ENCODE measurements at regions not wholly inside any gene's neighbourhood (a gene's known extent, or its start where the extent isn't known, plus 50 kb on each side); places are given as distances from the start of the nearest gene placed in this dataset.

GRCh38 chr21:27700974-27701614 is 734.2 kb upstream of the ADAMTS5 start:
- DNase-seq (ENCODE audit: low read depth in 2 of 2) = peak; percentile 24 to 32

DNA sequence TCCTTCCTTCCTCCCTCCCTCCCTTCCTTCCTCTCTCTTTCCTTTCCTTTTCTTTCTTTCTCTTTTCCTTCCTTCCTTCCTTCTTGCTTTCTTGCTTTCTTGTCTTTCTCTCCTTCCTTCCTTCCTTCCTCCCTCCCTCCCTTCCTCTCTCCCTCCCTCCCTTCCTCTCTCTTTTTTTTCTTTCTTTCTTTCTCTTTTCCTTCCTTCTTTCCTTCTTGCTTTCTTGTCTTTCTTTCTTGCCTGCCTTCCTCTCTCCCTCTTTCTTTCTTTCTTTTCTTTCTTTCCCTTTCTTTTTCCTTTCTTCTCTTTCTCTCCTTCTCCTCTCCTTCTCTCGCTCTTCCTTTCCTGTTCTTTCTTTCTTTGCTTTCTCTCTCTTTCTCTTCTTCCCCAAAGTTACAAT is 728.4 kb upstream of the ADAMTS5 start:
- no peak for DNase-seq (ENCODE audit: low read depth in 2 of 2)

- DNase-seq (ENCODE audit: low read depth in 2 of 2) = no peak
Observed at GRCh38 chr21:27694667-27695066, 727.8 kb upstream of the ADAMTS5 start.

DNA sequence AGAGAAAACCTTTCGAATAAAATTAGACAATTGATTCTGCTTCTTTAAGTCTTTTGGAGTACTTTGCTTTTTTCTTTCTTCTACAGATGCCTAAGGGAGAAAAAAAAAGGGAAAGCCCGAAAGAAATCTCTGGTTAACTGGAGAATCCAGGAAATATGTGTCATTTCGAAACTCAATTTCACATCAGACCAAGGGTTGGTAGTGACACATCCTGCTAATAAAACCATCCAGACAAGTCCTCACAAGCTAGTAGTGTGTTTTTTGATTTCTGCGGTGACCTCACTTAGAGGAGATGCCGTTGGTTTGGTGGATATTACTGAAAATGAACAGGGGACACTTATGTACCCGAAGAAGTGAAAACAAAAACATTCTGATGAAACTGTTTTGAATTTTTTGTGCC is 726.5 kb upstream of the ADAMTS5 start:
- no peak for DNase-seq (ENCODE audit: low read depth in 2 of 2)

- no peak for DNase-seq (ENCODE audit: low read depth in 2 of 2)
Observed at GRCh38 chr21:27691516-27691915, 724.6 kb upstream of the ADAMTS5 start.

DNA sequence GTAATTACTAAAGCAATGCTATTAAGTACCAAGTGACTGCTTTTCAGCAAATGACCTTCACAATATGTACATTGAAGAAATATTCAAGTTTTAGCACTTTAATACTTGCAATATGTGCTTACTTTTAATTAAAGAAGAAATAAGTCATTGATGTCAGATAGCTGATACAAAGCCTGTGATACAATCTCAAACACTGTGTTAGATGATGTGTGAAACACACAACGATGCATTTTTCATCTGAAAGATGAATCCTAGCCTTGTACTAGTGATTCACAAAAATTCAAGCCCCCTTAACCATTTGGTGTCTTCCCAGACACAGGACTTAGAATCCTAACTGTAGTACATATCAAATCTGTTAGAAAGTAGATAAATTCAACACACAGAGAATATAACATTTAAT is 724.1 kb upstream of the ADAMTS5 start:
- DNase-seq (ENCODE audit: low read depth in 2 of 2) = no peak

GRCh38 chr21:27690426-27690825 is 723.5 kb upstream of the ADAMTS5 start:
- DNase-seq (ENCODE audit: low read depth in 2 of 2) = no peak

DNA sequence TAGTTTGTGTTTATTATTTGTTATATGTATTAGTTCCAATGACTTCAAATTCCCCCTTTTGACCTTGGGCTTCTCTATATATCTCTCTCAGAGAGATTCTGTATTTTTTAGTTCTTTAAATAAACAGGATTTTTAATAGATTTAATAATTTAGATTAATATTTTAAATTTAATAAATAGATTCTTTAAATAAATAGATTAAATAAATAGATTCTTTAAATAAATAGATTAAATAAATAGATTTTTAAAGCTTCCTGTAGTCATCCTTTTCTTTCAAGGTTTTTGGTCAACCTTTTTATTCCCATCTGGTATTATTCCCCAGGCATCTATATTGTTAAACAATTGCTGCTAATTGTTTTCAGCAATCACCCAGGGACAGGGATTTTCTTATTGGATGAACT is 721.9 kb upstream of the ADAMTS5 start:
- no peak for DNase-seq (ENCODE audit: low read depth in 2 of 2)

DNA sequence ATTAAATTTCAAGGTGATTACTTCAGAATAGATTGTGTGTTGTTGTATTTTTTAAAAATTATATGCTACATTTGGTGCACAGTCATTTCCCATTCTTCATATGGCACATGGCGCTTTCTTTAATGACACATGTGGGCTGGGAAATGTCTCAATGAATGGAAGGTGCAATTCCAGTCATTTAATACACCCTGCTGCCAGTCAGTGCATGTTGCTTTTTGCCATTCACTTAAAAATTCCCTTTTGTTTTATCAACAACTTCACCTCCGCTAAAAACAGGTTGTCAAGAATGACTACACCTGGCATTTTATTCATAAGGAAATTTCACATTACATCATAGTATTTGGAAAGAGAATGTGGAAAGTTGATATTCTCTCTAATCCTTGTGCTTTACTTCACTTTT is 716.4 kb upstream of the ADAMTS5 start:
- DNase-seq (ENCODE audit: low read depth in 2 of 2) = no peak

DNA sequence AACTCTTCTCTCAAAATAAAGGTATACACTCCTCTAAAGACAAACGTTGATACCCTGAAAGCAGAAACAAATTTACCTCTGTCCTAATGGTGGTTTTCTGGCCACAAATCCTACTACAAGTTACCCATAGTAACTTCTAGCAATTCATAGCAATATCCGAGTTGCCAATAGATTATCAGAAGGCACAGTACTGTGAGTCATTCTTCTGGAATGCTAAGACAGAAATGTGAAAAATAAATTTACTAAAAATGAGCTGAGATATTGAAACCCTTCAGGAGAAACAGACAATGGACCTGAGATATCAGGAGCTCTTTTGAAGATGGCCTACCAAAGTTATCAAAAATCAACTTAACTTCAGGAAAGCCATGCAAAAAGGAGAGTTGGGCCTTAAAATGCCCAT is 715.0 kb upstream of the ADAMTS5 start:
- DNase-seq (ENCODE audit: low read depth in 2 of 2) = no peak

GRCh38 chr21:27681038-27681437 is 714.1 kb upstream of the ADAMTS5 start:
- no peak for DNase-seq (ENCODE audit: low read depth in 2 of 2)

DNA sequence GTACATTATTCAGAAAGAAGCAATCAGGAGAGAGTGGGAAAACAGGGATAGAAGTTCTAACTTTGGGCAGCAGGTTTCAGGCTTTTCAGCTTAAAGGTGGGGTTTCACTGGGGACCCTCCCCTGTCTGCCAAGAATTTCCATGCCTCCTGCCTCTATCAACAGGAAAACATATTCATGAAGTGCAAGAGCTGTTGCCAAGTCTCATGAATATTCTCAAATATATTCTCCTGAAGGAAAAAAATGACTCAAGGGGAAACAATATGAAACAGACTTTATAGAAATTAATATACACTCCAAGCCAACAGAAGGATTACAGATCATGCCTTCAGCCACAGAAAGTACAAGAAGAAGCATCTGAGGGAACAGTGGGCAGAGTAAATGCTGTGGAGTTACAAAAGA is 713.3 kb upstream of the ADAMTS5 start:
- no peak for DNase-seq (ENCODE audit: low read depth in 2 of 2)

- no peak for DNase-seq (ENCODE audit: low read depth in 2 of 2)
Observed at GRCh38 chr21:27678511-27678910, 711.6 kb upstream of the ADAMTS5 start.

DNA sequence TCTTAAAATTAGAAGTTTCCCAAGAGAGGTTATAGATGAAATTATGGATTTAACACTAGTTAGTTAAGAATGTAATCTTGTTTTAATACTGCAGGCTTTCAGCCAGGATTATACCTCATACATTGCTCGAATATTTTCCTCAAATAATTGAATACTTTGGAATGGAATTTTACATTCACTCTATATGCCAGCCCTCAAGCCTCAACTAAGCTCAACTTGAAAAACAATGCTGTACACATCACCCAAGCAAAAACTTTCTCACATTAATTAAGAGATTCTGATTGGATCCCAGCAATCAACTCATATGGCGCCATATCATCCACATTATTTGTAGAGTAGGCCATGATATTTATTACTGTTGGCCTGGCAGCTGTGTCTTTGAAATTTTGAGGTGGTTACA is 710.7 kb upstream of the ADAMTS5 start:
- DNase-seq (ENCODE audit: low read depth in 2 of 2) = no peak

- DNase-seq (ENCODE audit: low read depth in 2 of 2) = no peak
Observed at GRCh38 chr21:27675306-27675705, 708.4 kb upstream of the ADAMTS5 start.

- DNase-seq (ENCODE audit: low read depth in 2 of 2) = no peak
Observed at GRCh38 chr21:27674041-27674615, 707.2 kb upstream of the ADAMTS5 start.

DNA sequence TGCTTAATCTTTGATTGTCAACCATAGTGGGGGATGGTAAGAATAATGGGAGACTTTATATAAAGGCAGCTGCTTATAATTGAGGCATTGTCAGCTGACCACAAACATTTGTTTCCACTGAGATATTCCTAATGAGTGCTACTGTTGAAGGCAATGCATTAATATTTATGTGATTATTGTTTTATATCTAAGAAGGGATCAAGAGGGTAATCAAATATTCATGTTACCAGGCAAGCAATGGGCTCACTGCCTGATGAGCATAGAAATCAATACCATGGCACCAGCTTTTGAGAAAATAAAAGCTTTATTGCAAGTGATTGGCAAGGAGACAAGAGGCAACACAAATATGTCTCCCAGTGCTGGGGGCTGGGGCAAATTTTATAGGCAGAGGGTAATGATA is 706.7 kb upstream of the ADAMTS5 start:
- no peak for DNase-seq (ENCODE audit: low read depth in 2 of 2)

DNA sequence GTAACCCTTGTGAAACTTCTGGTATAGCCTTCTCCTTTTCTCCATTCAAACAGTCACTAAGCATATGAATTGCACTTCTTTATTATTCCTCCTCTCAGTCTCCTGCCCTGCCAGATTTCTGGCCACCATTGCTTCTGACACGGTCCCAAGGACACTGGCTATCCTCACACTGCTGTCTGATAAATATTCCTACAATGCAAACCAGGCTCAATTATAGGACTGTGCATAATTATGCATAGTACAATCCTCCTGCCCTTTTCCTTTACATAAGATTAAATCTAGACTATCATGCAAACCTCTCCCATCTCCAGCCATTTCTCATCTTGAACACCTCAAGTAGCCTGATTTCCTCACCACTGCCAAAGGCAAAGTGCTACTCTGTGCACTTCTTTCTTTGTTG is 704.3 kb upstream of the ADAMTS5 start:
- no peak for DNase-seq (ENCODE audit: low read depth in 2 of 2)

DNA sequence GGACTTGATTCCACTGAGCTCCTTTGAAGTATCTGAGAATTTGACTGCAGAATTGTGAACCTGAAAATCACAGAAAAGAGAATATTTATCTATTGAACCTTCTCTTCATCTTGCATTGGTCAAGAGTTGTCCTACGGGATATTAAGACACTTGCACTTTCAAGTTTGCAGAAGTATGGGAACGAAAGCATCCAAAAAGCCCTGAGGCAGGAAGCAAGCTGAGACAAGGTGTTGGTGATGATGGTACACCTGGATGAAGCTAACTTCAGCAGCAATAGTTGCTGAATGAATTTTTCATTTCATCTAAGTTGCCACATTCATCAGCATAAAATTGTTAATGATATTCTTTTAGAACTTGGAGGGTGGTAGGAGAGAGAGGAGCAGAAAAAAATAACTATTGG is 686.6 kb upstream of the ADAMTS5 start:
- DNase-seq (ENCODE audit: low read depth in 2 of 2) = no peak

GRCh38 chr21:27649762-27650161 is 682.9 kb upstream of the ADAMTS5 start:
- DNase-seq (ENCODE audit: low read depth in 2 of 2) = no peak

- DNase-seq (ENCODE audit: low read depth in 2 of 2) = no peak
Observed at GRCh38 chr21:27649323-27649722, 682.4 kb upstream of the ADAMTS5 start.

DNA sequence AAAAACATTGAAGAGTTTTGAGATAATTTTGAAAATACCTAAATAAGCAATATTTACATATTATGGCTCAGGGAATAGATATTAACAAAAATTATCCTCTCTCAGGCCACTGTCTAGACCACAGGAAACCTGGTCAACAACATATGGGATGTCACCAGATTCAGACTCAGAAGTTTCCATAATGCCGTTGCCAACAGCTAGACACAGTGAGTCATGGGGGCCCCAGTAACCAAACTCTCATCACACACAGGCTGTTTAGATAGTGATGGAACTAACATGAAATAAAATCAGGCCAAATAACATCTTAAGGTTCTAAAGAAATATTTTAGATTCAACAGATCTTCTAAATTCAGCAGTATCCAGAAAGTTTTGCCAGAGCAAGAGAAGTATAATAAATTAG is 681.7 kb upstream of the ADAMTS5 start:
- DNase-seq (ENCODE audit: low read depth in 2 of 2) = no peak

- no peak for DNase-seq (ENCODE audit: low read depth in 2 of 2)
Observed at GRCh38 chr21:27647921-27648320, 681.0 kb upstream of the ADAMTS5 start.

DNA sequence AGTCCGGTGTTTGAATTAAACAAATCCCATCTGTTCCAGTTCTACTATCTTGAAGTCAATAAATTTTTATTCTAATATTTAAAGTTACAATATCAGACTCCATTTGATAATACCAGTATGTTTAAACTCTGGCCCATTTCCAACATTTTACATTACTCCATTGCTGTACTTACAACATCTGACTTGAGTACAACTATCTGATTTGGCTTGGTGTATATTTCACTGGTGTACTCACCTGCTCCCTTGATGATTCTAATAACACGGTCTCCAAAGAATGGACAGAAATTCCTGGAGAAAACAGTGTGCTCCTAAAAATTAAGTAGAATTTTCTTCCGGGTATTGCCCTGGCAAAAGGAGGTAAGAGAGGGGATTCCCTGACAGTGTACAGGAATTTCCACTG is 680.5 kb upstream of the ADAMTS5 start:
- DNase-seq (ENCODE audit: low read depth in 2 of 2) = no peak

All from stimulated activated CD8-positive, alpha-beta memory T cell treated with anti-CD3 and anti-CD28 coated beads, Interleukin-2, amount 100 ng/mL, for 48 hours (primary cell).